Stimulated activated CD8-positive, alpha-beta memory T cell treated with anti-CD3 and anti-CD28 coated beads, Interleukin-7, amount 100 ng/mL, for 4 hours (primary cell): ENCODE measurements at regions not wholly inside any gene's neighbourhood (a gene's known extent, or its start where the extent isn't known, plus 50 kb on each side); places are given as distances from the start of the nearest gene placed in this dataset.

Source experiments
- DNase-seq, 2 donors: peaks; one replicate each; pipeline ENCODE4 v3.0.0-alpha.2; 2020; ENCODE audit warnings: low read depth in 2 of 2

- no peak for DNase-seq
These were observed 185.1 kb downstream of the CLIC5 start for GRCh38 chr6:45830441-45831139.

- DNase-seq, result no peak
These were observed 185.8 kb downstream of the CLIC5 start for GRCh38 chr6:45829873-45830272.

- DNase-seq, result no peak
These were observed 187.6 kb downstream of the CLIC5 start for GRCh38 chr6:45827952-45828530.

- no peak for DNase-seq
These were observed 192.8 kb downstream of the CLIC5 start for GRCh38 chr6:45822873-45823272.

GRCh38 chr6:45822246-45822812 is 193.3 kb downstream of the CLIC5 start:
- no peak for DNase-seq

GRCh38 chr6:45818655-45819054 is 197.0 kb downstream of the CLIC5 start:
- no peak for DNase-seq

- no peak for DNase-seq
These were observed 198.9 kb downstream of the CLIC5 start for GRCh38 chr6:45816674-45817297.

- no peak for DNase-seq
These were observed 200.1 kb downstream of the CLIC5 start for GRCh38 chr6:45815466-45816125.

GRCh38 chr6:45814772-45815171 is 200.9 kb downstream of the CLIC5 start:
- no peak for DNase-seq

- no peak for DNase-seq
These were observed 201.7 kb downstream of the CLIC5 start for GRCh38 chr6:45813943-45814342.

GRCh38 chr6:45812922-45813321 is 202.7 kb downstream of the CLIC5 start:
- DNase-seq, result no peak

- DNase-seq, result no peak
These were observed 206.7 kb downstream of the CLIC5 start for GRCh38 chr6:45808917-45809316.

GRCh38 chr6:45808042-45808645 is 207.5 kb downstream of the CLIC5 start:
- DNase-seq, result no peak

GRCh38 chr6:45807311-45808041 is 208.2 kb downstream of the CLIC5 start:
- no peak for DNase-seq

GRCh38 chr6:45806172-45806571 is 209.5 kb downstream of the CLIC5 start:
- no peak for DNase-seq

- DNase-seq, result no peak
These were observed 212.6 kb downstream of the CLIC5 start for GRCh38 chr6:45803071-45803470.

GRCh38 chr6:45801471-45802289 is 214.0 kb downstream of the CLIC5 start:
- DNase-seq, result no peak

GRCh38 chr6:45800911-45801310 is 214.7 kb downstream of the CLIC5 start:
- no peak for DNase-seq

GRCh38 chr6:45795678-45796077 is 220.0 kb downstream of the CLIC5 start:
- no peak for DNase-seq

GRCh38 chr6:45794465-45794864 is 221.2 kb downstream of the CLIC5 start:
- no peak for DNase-seq
